ENCODE measurements at regions not wholly inside any gene's neighbourhood (a gene's known extent, or its start where the extent isn't known, plus 50 kb on each side); places are given as distances from the start of the nearest gene placed in this dataset.

- DNase-seq (ENCODE audit: low spot score) (no peak), FAIRE-seq (no peak), ATAC-seq (no peak)
- Histone ChIP-seq H3K79me2 (ENCODE audit: insufficient read depth, low read length) (no peaks in the 10 kb centered on the region), H3K9me3 (ENCODE audit: low read length) (peaks cover 6% of the 10 kb centered on the region; the same call in 1 of the 2 replicates), H3K4me1 (ENCODE audit: insufficient read depth, low read length) (no peaks in the 10 kb centered on the region), H3K27me3 (ENCODE audit: control insufficient read depth in 1 of 2, insufficient read depth in 2 of 2, low read length in 2 of 2) (no peaks in the 10 kb centered on the region), H3K36me3 (replicated peaks in 1 of 2; ENCODE audit: control insufficient read depth in 1 of 2, insufficient read depth in 2 of 2, low read length in 2 of 2) (no peaks in the 10 kb centered on the region), H3K4me3 (replicated peaks in 1 of 3; ENCODE audit: insufficient read depth in 1 of 3, low read depth in 2 of 3, low read length in 3 of 3) (no peak overlapping the region), H3K4me2 (ENCODE audit: low read depth, low read length) (no peak overlapping the region), H3K27ac (ENCODE audit: extremely low read length, insufficient read depth, low read length) (no peak overlapping the region), H4K20me1 (ENCODE audit: insufficient read depth, low read length) (no peaks in the 10 kb centered on the region), H3K9ac (ENCODE audit: insufficient read depth, low read depth, low read length) (no peak overlapping the region), H2AFZ (ENCODE audit: low read length) (no peak overlapping the region)
- POLR2A ChIA-PET = no interaction called here
- no TSS peak for BruUV-seq (replicated peaks)
- intact Hi-C loops (cut with micrococcal nuclease; ENCODE audit: unreplicated experiment) = no loop called here
- TF ChIP-seq PHF20 (CRISPR knock-in tag; IDR thresholded peaks at IDR 0.05) (no peak), ZNF326 (CRISPR knock-in tag; IDR thresholded peaks at IDR 0.05; ENCODE audit: borderline replicate concordance) (no peak), STAT6 (CRISPR knock-in tag; IDR thresholded peaks at IDR 0.05; ENCODE audit: borderline replicate concordance) (no peak), ZNF761 (CRISPR knock-in tag; conservative IDR thresholded peaks at IDR 0.05) (no peak), ZNF7 (CRISPR knock-in tag; IDR thresholded peaks at IDR 0.05) (no peak), ZNF547 (CRISPR knock-in tag; IDR thresholded peaks at IDR 0.05) (no peak), AKAP8 (CRISPR knock-in tag; IDR thresholded peaks at IDR 0.05) (no peak), XRCC5 (optimal IDR thresholded peaks at IDR 0.05; ENCODE audit: low read length) (no peak), TEF (CRISPR knock-in tag; IDR thresholded peaks at IDR 0.05) (no peak), FOSL2 (CRISPR knock-in tag; IDR thresholded peaks at IDR 0.05) (no peak), CBX5 (CRISPR knock-in tag; IDR thresholded peaks at IDR 0.05; ENCODE audit: borderline replicate concordance) (no peak), SNAI1 (CRISPR knock-in tag; IDR thresholded peaks at IDR 0.05; ENCODE audit: borderline replicate concordance) (no peak), RAD21 (CRISPR knock-in tag; IDR thresholded peaks at IDR 0.05) (no peak), ZBTB42 (CRISPR knock-in tag; IDR thresholded peaks at IDR 0.05) (no peak), THAP7 (CRISPR knock-in tag; IDR thresholded peaks at IDR 0.05) (no peak), SRSF9 (IDR thresholded peaks at IDR 0.05; ENCODE audit: borderline replicate concordance, insufficient read depth, low read depth, low read length, poor library complexity, severe bottlenecking) (no peak), NR2F1 (CRISPR knock-in tag; IDR thresholded peaks at IDR 0.05) (no peak)
- TF ChIP-seq, protein P1, sequence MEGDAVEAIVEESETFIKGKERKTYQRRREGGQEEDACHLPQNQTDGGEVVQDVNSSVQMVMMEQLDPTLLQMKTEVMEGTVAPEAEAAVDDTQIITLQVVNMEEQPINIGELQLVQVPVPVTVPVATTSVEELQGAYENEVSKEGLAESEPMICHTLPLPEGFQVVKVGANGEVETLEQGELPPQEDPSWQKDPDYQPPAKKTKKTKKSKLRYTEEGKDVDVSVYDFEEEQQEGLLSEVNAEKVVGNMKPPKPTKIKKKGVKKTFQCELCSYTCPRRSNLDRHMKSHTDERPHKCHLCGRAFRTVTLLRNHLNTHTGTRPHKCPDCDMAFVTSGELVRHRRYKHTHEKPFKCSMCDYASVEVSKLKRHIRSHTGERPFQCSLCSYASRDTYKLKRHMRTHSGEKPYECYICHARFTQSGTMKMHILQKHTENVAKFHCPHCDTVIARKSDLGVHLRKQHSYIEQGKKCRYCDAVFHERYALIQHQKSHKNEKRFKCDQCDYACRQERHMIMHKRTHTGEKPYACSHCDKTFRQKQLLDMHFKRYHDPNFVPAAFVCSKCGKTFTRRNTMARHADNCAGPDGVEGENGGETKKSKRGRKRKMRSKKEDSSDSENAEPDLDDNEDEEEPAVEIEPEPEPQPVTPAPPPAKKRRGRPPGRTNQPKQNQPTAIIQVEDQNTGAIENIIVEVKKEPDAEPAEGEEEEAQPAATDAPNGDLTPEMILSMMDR (CRISPR knock-in tag; IDR thresholded peaks at IDR 0.05) = no peak
- in situ Hi-C loops (cut with HindIII; ENCODE audit: extremely low pct_ligation_motif_present, low pct_unique_long_range_greater_than_20kb) = no loop called here
- CTCF ChIA-PET (ENCODE audit: low intra/inter-chr PET ratio, low total read pairs) = no interaction called here
- WGBS (ENCODE audit: low lambda C conversion rate) = 0% methylated on average over 4 of the region's 4 CpGs
Measured at GRCh38 chr13:65727070-65727469, 1503.1 kb downstream of the PCDH9 start.
